Uterus (tissue), 3 donors: ENCODE measurements at regions not wholly inside any gene's neighbourhood (a gene's known extent, or its start where the extent isn't known, plus 50 kb on each side); places are given as distances from the start of the nearest gene placed in this dataset.

Experiments used
- DNase-seq, 2 donors: peaks; one replicate each; pipeline ENCODE4 v3.0.0-alpha.2; 2019 to 2020
- H3K27ac ChIP-seq, 2 donors: fragments of 200-600 bp; sonication (generic); 1 replicate in 1 of 2; 2 replicates in 1 of 2; pipeline ENCODE4 v1.5.1; 2016 to 2018
- H3K27me3 ChIP-seq, 2 donors: fragments of 200-600 bp; sonication (generic); one replicate each; pipeline ENCODE4 v1.5.1; 2018 to 2019; ENCODE audit warnings: control low read depth in 1 of 2
- H3K36me3 ChIP-seq, 2 donors: fragments of 200-600 bp; sonication (generic); one replicate each; pipeline ENCODE4 v1.5.1; 2019; ENCODE audit warnings: control low read depth in 1 of 2
- H3K4me1 ChIP-seq, 2 donors: fragments of 200-600 bp; sonication (generic); one replicate each; pipeline ENCODE4 v1.5.1; 2018 to 2019; ENCODE audit warnings: control low read depth in 1 of 2
- H3K4me3 ChIP-seq, 2 donors: fragments of 200-600 bp; sonication (generic); 1 replicate in 1 of 2; 2 replicates in 1 of 2; pipeline ENCODE4 v1.5.1; 2018 to 2019; ENCODE audit warnings: mild to moderate bottlenecking in 1 of 2
- H3K9me3 ChIP-seq, 2 donors: fragments of 200-600 bp; sonication (generic); one replicate each; pipeline ENCODE4 v1.5.1; 2019; ENCODE audit warnings: control low read depth in 1 of 2
- POLR2A ChIP-seq, 2 donors: fragments of 450-650 bp; IDR thresholded peaks; one replicate each; pipeline ENCODE4 v1.6.1; 2016; ENCODE audit warnings: antibody characterized with exemption in 2 of 2, mild to moderate bottlenecking in 1 of 2, moderate library complexity in 1 of 2
- intact Hi-C: fragments of 100-400 bp; cut with DNase I; formaldehyde crosslinking; loops from one replicate; pipeline ENCODE4 v1.15.1; 2023; ENCODE audit warnings: low total_unique reads
- TF ChIP-seq, protein P1 (sequence below), 4 experiments: fragments of 200-600 bp in 2 of 4; fragments of 450-650 bp in 2 of 4; sonication (generic) in 2 of 4; IDR thresholded peaks; one replicate each; pipeline ENCODE4 v1.5.1; 2016 to 2019; ENCODE audit warnings: antibody characterized with exemption in 4 of 4, mild to moderate bottlenecking in 2 of 4, moderate library complexity in 1 of 4
- donor health status: DM: yes; HTN: yes; CAD: no.

GRCh38 chr21:15182731-15183130 is 117.9 kb upstream of the NRIP1 start:
- intact Hi-C loops, result no loop called here
- H3K27me3 ChIP-seq, result no peaks in the 10 kb centered on the region
- H3K4me1 ChIP-seq, result no peaks in the 10 kb centered on the region
- H3K9me3 ChIP-seq, result no peaks in the 10 kb centered on the region
- DNase-seq, result no peak
- H3K36me3 ChIP-seq, result no peaks in the 10 kb centered on the region
- TF ChIP-seq POLR2A (IDR thresholded peaks at IDR 0.05), result no peak
- TF ChIP-seq, protein P1, sequence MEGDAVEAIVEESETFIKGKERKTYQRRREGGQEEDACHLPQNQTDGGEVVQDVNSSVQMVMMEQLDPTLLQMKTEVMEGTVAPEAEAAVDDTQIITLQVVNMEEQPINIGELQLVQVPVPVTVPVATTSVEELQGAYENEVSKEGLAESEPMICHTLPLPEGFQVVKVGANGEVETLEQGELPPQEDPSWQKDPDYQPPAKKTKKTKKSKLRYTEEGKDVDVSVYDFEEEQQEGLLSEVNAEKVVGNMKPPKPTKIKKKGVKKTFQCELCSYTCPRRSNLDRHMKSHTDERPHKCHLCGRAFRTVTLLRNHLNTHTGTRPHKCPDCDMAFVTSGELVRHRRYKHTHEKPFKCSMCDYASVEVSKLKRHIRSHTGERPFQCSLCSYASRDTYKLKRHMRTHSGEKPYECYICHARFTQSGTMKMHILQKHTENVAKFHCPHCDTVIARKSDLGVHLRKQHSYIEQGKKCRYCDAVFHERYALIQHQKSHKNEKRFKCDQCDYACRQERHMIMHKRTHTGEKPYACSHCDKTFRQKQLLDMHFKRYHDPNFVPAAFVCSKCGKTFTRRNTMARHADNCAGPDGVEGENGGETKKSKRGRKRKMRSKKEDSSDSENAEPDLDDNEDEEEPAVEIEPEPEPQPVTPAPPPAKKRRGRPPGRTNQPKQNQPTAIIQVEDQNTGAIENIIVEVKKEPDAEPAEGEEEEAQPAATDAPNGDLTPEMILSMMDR (IDR thresholded peaks at IDR 0.05), result no peak
- H3K4me3 ChIP-seq, result no peak overlapping the region
- H3K27ac ChIP-seq, result no peak overlapping the region

DNA sequence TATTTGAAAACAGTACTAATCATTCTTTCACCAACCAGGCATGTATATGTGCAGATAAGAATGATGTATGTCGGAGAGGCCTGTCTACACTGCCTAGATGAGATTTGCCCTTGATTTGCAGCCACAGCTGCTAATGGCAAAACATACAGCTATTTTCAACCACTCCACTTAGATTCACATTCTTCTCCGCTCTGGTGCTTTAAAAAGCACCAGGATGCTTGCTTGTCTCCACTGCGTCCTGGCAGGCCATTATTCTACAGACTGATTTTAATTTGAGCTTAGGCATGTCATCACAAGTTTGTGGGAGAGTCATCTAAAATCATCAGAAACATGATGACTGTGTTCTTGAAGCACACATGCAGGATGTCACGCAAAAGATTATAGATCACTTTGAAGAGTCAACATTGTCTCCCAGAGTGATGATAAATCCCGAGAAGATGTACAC is 119.0 kb upstream of the NRIP1 start:
- H3K27me3 ChIP-seq, result no peaks in the 10 kb centered on the region
- no peak for DNase-seq
- H3K4me3 ChIP-seq, result no peak overlapping the region
- H3K9me3 ChIP-seq, result no peaks in the 10 kb centered on the region
- no peaks in the 10 kb centered on the region for H3K4me1 ChIP-seq
- intact Hi-C loops, result no loop called here
- H3K27ac ChIP-seq, result no peak overlapping the region
- H3K36me3 ChIP-seq, result no peaks in the 10 kb centered on the region
- no peak for TF ChIP-seq POLR2A (IDR thresholded peaks at IDR 0.05)
- TF ChIP-seq, protein P1 (IDR thresholded peaks at IDR 0.05), result no peak

- Histone ChIP-seq H3K27ac (no peak overlapping the region), H3K4me1 (no peaks in the 10 kb centered on the region), H3K36me3 (no peaks in the 10 kb centered on the region), H3K9me3 (no peaks in the 10 kb centered on the region), H3K4me3 (no peak overlapping the region), H3K27me3 (no peaks in the 10 kb centered on the region)
- TF ChIP-seq, protein P1 (IDR thresholded peaks at IDR 0.05), result no peak
- no peak for TF ChIP-seq POLR2A (IDR thresholded peaks at IDR 0.05)
- no peak for DNase-seq
- intact Hi-C loops, result no loop called here
Measured at GRCh38 chr21:15190412-15190811, 125.6 kb upstream of the NRIP1 start.

- DNase-seq, result no peak
- no peaks in the 10 kb centered on the region for H3K9me3 ChIP-seq
- intact Hi-C loops, result no loop called here
- TF ChIP-seq, protein P1 (IDR thresholded peaks at IDR 0.05), result no peak
- TF ChIP-seq POLR2A (IDR thresholded peaks at IDR 0.05), result no peak
- H3K4me1 ChIP-seq, result no peaks in the 10 kb centered on the region
- no peak overlapping the region for H3K27ac ChIP-seq
- H3K4me3 ChIP-seq, result no peak overlapping the region
- H3K36me3 ChIP-seq, result no peaks in the 10 kb centered on the region
- no peaks in the 10 kb centered on the region for H3K27me3 ChIP-seq
Measured at GRCh38 chr21:15190837-15191236, 126.0 kb upstream of the NRIP1 start.

- DNase-seq, result no peak
- Histone ChIP-seq H3K27me3 (no peaks in the 10 kb centered on the region), H3K9me3 (no peaks in the 10 kb centered on the region), H3K27ac (no peak overlapping the region), H3K4me3 (no peak overlapping the region), H3K36me3 (no peaks in the 10 kb centered on the region), H3K4me1 (no peaks in the 10 kb centered on the region)
- intact Hi-C loops, result no loop called here
- TF ChIP-seq POLR2A (IDR thresholded peaks at IDR 0.05), result no peak
- TF ChIP-seq, protein P1 (IDR thresholded peaks at IDR 0.05), result no peak
Measured at GRCh38 chr21:15191342-15191741, 126.5 kb upstream of the NRIP1 start.
